ENCODE measurements at regions not wholly inside any gene's neighbourhood (a gene's known extent, or its start where the extent isn't known, plus 50 kb on each side); places are given as distances from the start of the nearest gene placed in this dataset.

DNA sequence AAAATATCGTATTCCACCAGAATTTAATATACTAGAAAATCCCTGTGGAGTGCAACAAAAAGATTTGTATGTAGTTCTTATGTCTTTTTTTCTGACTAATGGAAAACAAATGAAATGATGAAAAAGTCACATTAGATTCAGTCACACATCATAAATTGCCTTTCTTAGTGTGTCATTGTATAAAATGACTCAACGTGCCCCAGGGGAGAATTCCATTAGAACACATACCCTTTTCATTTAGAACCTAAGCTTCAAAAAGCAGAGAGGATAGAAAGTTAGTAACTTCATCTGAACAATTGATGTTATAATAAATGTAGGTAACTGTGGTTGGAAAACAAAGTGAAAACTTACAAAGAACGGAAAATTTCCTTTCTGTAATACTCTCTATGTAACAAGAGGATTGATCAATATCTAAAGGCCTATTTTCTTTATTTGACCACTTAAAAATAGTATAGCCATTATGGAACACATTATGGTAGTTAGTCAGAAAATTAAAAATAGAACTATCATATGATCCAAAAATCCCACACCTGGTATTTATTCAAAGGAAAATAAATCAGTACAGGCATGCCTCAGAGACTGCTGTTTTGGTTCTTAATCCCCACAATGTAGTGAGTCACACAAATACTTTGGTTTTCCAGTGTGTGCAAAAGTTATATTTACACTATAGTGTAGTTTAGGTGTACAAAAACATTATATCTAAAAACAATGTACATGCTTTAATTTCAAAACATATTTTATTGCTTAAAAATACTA lies 1016.1 kb downstream of the KCNT2 start:
- Histone ChIP-seq H3K4me1 (no peaks in the 10 kb centered on the region), H3K36me3 (no peaks in the 10 kb centered on the region), H3K9me3 (no peaks in the 10 kb centered on the region), H3K27ac (no peak overlapping the region), H3K4me3 (no peak overlapping the region), H3K27me3 (no peaks in the 10 kb centered on the region)
- no peak for DNase-seq
- TF ChIP-seq, protein P1, sequence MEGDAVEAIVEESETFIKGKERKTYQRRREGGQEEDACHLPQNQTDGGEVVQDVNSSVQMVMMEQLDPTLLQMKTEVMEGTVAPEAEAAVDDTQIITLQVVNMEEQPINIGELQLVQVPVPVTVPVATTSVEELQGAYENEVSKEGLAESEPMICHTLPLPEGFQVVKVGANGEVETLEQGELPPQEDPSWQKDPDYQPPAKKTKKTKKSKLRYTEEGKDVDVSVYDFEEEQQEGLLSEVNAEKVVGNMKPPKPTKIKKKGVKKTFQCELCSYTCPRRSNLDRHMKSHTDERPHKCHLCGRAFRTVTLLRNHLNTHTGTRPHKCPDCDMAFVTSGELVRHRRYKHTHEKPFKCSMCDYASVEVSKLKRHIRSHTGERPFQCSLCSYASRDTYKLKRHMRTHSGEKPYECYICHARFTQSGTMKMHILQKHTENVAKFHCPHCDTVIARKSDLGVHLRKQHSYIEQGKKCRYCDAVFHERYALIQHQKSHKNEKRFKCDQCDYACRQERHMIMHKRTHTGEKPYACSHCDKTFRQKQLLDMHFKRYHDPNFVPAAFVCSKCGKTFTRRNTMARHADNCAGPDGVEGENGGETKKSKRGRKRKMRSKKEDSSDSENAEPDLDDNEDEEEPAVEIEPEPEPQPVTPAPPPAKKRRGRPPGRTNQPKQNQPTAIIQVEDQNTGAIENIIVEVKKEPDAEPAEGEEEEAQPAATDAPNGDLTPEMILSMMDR (IDR thresholded peaks at IDR 0.05): no peak
- intact Hi-C loops (cut with DNase I; ENCODE audit: low total_unique reads): no loop called here

DNA sequence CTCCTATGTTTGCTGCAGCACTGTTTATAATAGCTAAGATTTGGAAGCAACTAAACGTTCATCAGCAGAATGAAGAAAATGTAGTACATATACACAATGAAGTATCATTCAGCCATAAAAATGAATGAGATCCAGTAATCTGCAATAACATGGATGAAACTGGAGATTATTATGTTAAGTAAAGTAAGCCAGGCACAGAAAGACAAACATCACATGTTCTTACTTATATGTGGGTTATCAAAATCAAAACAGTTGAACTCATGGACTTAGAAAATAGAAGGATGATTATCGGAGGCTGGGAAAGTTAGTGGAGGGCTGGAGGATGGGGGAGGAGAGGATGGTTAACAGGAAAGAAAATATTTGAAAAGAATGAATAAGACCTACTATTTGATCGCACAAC lies 1017.6 kb downstream of the KCNT2 start:
- Histone ChIP-seq H3K27ac (no peak overlapping the region), H3K4me1 (no peaks in the 10 kb centered on the region), H3K4me3 (no peak overlapping the region), H3K36me3 (no peaks in the 10 kb centered on the region), H3K27me3 (no peaks in the 10 kb centered on the region), H3K9me3 (no peaks in the 10 kb centered on the region)
- TF ChIP-seq, protein P1 (IDR thresholded peaks at IDR 0.05): no peak
- DNase-seq: no peak
- intact Hi-C loops (cut with DNase I; ENCODE audit: low total_unique reads): no loop called here

DNA sequence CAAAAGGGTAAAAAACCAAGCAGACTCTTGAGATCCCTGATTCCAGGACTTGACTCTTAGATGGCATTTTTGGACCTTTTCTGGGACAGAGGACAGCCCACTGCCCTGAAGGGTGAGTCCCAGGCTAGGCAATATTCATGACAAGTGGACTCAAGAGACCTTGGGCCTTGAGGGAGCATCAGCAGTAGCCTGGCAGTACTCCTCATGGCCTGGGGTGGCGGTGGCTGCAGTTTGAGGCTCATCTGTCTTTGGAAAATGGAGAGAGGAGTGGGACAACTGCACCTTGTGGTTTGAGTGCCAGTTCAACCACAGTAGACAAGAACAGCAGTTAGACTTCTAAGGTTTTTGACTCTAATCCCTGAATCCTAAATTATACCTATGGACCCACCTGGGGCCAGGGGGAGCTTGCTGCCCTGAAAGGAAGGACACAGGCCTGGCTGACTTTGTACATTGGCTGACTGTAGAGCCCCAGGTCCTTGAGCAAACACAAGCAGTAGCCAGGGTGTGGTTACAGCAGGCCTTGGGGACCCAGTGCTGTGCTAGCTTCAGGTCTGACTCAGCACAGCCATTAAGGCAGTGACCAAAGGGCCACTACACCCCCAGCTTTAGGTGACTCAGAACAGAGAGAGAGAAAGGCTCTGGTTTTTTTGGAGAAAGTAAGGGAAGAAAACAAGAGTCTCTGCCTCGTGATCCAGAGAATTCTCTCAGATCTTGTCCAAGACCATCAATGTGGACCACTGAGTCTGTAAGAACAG lies 1023.2 kb downstream of the KCNT2 start:
- no peaks in the 10 kb centered on the region for H3K36me3 ChIP-seq
- H3K27me3 ChIP-seq: no peaks in the 10 kb centered on the region
- no peak for DNase-seq
- TF ChIP-seq, protein P1 (IDR thresholded peaks at IDR 0.05): no peak
- H3K4me1 ChIP-seq: no peaks in the 10 kb centered on the region
- intact Hi-C loops (cut with DNase I; ENCODE audit: low total_unique reads): no loop called here
- no peak overlapping the region for H3K4me3 ChIP-seq
- H3K27ac ChIP-seq: no peak overlapping the region
- no peaks in the 10 kb centered on the region for H3K9me3 ChIP-seq

DNA sequence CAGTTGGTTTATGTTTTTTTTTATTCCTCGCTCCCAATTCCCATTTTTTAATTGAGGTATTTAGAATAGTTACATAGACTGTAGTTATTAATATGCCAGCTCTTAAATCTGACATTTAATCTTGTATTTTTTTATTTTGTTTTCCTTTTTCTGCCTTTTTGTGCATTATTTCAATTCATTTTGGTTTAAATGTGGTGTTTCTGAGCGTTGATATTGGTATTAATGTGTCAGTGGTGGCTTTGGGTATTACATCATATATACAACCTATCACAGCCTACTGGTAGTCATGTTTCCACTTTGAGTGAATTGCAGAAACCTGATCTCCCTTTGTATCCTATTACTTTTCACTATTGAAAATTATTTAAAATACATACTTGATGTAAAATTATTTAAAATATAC lies 1027.3 kb downstream of the KCNT2 start:
- Histone ChIP-seq H3K27ac (no peak overlapping the region), H3K9me3 (no peaks in the 10 kb centered on the region), H3K36me3 (no peaks in the 10 kb centered on the region), H3K27me3 (no peaks in the 10 kb centered on the region), H3K4me1 (no peaks in the 10 kb centered on the region), H3K4me3 (no peak overlapping the region)
- intact Hi-C loops (cut with DNase I; ENCODE audit: low total_unique reads): no loop called here
- TF ChIP-seq, protein P1 (IDR thresholded peaks at IDR 0.05): no peak
- no peak for DNase-seq

DNA sequence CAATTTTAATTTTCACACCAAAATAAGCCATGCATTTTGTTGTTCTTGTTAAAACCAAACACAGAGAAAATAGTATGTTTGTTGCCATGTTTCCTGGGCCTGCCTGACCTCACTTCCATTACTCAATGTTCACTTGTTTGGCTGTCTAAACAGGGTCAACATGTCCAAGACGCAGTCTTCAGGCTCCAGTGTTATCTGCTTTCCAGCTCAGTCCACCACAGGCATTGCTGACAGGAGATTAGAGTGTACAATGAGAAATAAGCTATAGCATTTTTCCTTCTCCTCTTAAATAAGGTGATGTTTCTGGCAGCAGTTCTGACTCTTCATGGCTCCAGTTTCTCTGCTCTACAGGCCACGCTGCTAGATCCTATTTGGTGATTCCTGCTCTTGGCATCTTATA lies 1030.5 kb downstream of the KCNT2 start:
- Histone ChIP-seq H3K27ac (no peak overlapping the region), H3K4me3 (no peak overlapping the region), H3K9me3 (peaks cover 0 to 4% (median 0%) of the 10 kb centered on the region in 3 donors), H3K4me1 (no peaks in the 10 kb centered on the region), H3K36me3 (no peaks in the 10 kb centered on the region), H3K27me3 (no peaks in the 10 kb centered on the region)
- TF ChIP-seq, protein P1 (IDR thresholded peaks at IDR 0.05): no peak
- no peak for DNase-seq
- intact Hi-C loops (cut with DNase I; ENCODE audit: low total_unique reads): no loop called here

Data from tibial artery (tissue), 4 donors.